NCI-H187 (cell line): ENCODE measurements at regions not wholly inside any gene's neighbourhood (a gene's known extent, or its start where the extent isn't known, plus 50 kb on each side); places are given as distances from the start of the nearest gene placed in this dataset.

Experiments used
- DNase-seq, 2 experiments: peaks; one replicate each; lab custom pipeline; 2025; lab: John Stamatoyannopoulos, UW

DNA sequence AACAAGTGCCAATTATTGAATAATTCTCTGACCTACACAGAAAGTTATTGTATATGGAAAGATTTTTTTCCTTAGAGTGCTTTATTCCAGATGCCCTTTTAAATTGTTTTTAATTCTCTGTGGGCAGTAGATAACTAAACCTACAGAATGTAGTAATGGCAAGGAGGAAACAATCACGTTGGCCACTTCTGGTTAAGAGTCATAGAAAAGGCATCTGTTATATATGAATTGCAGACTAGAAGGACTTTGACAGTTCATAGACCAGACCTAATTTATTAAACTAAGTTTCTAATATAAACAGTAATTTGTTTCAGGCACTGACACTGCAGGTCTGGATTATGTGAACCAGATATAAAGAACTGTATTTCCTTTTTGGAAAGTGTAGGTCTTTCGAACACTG lies 607.5 kb downstream of the PLCL1 start:
- DNase-seq: no peak

GRCh38 chr2:198408171-198408570 lies 603.8 kb downstream of the PLCL1 start:
- no peak for DNase-seq

DNA sequence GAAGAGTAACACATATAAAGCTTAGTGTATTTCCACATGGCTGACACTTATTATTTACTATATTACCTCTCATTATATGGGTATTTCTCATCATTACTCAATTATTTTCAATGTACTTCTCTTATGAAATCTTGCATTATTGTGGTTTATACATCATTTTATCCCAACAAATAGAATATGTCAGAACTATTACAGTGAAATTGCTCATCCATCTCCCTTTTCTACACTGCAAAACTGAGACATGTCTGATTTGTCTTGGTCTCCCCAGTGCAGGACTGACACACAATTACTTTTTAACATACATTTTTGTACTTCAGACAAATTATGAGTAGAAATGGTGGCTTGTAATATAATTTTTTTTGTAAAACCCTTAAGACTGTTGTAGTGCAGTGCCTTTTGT lies 600.9 kb downstream of the PLCL1 start:
- no peak for DNase-seq

GRCh38 chr2:198401644-198402043 lies 597.3 kb downstream of the PLCL1 start:
- DNase-seq: no peak

DNA sequence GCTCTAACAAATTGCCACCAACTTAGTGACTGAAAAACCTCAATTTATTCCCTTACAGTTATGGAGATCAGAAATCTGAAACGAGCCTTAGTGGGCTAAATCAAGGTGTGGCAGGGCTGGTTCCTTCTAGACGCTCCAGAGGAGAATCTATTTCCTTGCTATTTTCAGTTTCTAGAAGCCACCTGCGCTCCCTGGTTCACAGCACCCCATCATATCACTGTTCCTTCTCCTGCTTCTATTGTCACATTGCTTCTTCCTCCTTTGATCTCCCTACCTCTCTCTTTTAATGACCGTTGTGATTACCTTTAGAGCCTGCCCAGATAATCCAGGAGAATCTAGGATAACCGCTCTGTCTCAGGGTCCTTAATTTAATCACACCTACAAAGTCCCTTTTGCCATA lies 596.6 kb downstream of the PLCL1 start:
- DNase-seq: no peak

DNA sequence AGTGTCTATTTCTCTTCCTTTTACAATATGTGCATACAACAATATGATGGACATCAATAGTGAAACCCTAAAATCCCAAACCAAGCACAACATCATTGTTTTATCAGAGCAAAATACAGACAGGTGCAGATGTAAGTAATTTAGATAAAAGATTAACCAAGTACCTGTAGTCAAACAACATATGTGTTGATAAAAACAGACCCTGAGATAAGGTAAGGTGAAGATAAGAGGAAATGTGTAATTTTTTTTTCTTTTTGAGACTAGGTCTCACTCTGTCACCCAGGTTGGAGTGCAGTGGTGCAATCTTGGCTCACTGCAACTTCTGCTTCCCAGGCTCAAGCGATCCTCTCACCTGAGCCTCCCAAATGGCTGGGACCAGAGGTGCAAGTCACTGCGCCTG lies 589.8 kb downstream of the PLCL1 start:
- no peak for DNase-seq

DNA sequence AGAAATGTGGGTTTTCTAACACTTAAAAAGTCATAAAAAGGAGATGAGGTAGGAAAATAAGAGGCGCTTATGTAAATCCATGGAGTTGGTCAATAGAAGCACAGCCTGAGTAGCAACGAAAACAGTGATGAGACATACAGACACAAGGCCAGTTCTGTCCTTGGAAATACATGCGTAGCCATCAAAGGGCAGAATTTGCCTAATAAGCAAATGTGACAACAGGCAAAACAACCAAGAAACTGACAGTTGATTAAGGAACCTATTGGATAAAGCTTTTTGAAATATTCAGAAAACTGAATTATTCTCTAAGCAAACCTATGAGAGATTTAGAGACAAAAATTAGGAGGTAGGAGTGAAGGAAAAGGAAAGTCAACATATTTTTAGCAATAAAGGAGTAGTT lies 586.3 kb downstream of the PLCL1 start:
- DNase-seq: no peak

DNA sequence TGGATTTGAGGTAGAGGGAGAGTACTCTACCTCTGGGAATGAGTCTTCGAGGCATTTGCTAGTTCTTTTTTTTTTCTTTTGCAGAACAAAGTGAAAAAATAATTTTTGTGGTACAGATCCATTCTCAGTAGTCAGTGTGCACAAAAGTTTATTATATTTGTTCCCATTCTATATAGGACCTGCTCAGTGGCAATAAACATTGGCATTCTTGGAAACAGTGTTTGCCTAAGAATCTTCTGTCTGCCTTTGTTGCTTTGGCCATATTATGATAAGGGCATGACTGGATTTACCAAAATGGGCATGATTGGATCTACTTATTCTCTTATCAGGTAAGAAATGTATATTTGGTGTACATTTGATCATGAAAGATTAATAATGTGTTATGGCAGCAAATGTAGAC lies 583.3 kb downstream of the PLCL1 start:
- no peak for DNase-seq

DNA sequence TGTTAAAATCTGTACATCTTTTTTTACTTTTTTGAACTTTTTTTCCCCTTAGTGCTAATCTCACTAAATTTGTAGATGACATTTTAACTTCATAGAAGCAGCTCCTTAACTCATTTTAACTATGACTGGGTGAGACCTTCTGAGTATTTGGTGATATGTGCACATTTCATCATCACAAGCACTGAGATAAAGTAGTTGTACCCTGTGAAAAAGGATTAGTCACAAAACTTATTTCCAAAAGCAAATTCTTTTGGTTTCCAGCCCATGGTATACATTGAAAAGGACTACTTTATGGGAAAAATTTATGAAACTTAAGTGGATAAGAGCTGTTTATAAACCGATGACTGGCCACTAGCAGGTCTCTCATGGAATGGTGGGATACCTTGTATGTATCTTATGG lies 581.5 kb downstream of the PLCL1 start:
- DNase-seq: no peak

DNA sequence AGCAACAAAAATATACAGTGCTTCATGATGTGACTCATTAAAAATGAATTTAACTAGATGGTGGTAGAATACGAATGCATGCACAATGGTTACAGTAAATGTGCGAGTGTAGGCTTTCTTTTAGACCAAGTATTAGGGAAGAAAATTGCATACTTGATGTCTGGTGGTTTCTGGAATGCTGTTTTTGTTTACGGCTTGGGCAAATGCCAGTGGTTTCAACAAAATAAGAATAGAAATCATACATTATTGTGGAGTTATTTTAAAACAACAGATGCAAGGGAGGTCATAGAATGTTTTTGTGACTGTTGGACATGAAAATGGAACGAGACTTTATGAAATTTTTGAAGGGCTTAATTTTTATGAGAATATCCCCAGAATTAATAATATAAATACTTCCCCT lies 580.9 kb downstream of the PLCL1 start:
- no peak for DNase-seq

GRCh38 chr2:198383392-198383791 lies 579.0 kb downstream of the PLCL1 start:
- no peak for DNase-seq

DNA sequence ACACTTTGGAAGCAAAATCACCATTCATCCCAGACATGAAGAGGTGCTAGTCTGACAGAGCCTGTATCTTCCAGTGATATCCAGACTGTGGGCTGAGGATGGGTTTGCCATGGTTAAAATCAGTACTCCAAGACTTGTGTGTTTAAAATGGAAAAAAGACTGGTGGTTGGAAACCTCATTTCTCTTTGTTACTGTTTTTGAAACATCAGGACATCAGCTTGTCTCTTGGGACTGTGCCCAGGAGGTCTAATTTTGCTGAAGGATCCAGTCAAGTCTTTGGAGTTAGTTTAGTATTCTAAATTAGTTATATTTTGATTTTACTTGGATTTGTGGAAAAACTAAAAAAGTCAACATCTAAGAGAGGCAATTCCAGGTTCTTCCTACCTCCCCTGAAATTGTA lies 578.4 kb downstream of the PLCL1 start:
- DNase-seq: no peak

GRCh38 chr2:198376677-198377076 lies 572.3 kb downstream of the PLCL1 start:
- DNase-seq: no peak

GRCh38 chr2:198375083-198375410 lies 570.7 kb downstream of the PLCL1 start:
- DNase-seq: no peak

DNA sequence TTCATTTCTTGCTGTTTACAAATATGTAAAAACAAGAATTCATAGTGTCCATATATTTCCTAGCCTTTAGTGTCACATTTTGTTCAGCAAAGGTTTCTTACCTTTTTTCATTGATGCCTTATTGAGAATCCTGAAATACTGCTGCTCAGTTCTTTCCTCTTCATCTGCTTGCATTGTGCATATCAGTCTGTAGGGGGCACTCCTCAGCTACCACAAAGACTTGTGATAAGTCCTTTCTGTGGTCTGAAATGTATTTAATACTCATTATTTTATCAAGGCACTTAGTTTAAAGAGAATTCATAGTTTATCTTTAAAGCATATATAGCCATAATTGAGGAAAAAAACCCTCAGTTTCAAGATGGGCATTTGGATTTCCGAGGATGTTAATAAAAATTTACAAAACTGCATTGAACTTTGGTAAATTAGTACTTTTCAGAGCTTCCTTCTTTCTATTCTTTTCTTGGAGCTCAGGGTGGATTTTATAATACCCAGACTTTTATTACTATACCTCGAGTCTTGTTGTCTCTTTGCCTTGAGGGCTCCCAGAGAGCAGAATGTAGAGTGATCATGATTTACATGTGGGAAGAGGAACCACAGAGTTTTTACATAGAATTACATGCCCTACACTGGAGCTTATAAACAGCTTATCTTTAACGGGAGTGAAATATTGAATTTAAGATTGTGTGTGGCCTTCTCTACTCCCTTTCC lies 570.1 kb downstream of the PLCL1 start:
- no peak for DNase-seq

GRCh38 chr2:198371921-198372543 lies 567.6 kb downstream of the PLCL1 start:
- no peak for DNase-seq

DNA sequence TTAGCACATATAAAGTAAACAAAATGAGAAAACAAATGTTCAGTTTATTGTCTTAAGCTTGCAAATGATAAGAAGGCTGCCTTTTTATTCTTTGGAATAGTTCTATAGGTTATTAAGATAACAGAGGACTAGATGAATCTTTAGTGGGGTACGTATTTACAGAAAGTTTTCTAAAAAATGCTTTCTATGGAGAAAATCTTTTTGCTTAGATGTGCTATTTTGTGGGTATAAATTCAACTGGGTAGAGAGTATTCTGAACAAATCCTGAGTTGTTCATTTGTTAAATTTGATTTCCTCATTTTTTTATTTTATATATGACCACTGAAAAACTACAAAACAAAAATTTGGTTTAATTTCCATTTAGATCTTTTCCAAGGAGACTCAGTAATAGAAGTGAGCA lies 566.9 kb downstream of the PLCL1 start:
- DNase-seq: no peak

- no peak for DNase-seq
Measured at GRCh38 chr2:198368089-198368488, 563.7 kb downstream of the PLCL1 start.

DNA sequence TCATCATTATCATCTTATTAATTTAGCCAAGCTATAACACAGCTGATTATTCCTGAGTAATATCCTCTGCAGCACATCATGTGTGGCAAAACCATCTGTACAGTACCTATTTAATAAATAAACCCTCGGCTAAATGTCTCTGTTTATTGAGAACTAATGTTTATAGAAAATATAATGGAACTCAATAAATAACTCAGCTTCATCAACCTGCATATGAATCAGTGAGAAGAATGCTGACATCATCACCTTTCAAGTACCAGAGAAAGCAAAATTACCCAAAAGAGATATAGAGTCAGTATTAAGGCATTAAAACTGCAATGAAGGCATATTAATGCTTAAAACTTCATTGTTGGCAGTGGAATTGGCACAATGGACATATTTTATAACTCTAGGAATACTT lies 558.3 kb downstream of the PLCL1 start:
- DNase-seq: no peak

DNA sequence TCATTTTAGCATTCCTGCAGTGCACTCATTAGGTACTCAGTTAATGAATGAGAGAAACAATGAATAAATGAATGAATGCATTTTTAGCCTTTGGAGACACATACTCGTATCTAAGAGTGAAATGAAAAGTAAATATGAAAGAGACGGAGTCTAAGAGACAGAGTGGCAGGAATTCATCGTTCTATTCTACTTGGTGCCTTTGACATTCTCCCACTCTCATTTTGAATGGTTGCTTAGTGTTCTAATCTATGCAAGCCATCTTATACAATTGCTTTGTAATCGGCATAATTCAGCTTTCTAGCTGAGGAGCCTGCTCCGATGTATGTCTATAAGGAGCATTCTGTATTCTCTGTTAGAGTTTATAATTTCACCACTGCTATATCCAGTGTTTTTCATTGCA lies 554.9 kb downstream of the PLCL1 start:
- no peak for DNase-seq

GRCh38 chr2:198356157-198356556 lies 551.8 kb downstream of the PLCL1 start:
- DNase-seq: no peak

DNA sequence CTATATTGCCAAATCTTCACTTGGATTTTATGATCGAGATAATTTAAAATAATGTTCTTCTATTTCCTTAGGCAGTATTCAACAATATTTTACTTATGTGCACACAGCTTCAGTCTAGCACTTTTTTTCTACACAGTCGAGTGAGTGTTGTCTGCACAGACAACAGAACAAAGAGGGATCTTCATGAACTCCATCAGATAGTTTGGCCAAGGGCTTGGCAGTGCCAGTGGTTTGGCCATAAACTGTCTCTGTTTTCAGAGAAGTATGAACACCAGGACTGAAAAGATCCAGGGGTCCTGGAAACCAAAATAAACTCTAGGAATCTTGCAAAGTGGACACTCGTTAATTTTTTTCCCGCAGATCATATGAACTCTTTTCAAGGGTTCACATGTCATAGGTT lies 547.3 kb downstream of the PLCL1 start:
- DNase-seq: no peak

- DNase-seq: no peak
Measured at GRCh38 chr2:198347946-198348345, 543.6 kb downstream of the PLCL1 start.

- DNase-seq: no peak
Measured at GRCh38 chr2:198347349-198347748, 543.0 kb downstream of the PLCL1 start.
